Limb (tissue), 2 donors: ENCODE measurements at regions not wholly inside any gene's neighbourhood (a gene's known extent, or its start where the extent isn't known, plus 50 kb on each side); places are given as distances from the start of the nearest gene placed in this dataset.

Experiments used
- DNase-seq, 2 donors: peaks; one replicate each; pipeline ENCODE4 v3.0.0-alpha.2; 2016; ENCODE audit errors: extremely low spot score in 2 of 2

DNA sequence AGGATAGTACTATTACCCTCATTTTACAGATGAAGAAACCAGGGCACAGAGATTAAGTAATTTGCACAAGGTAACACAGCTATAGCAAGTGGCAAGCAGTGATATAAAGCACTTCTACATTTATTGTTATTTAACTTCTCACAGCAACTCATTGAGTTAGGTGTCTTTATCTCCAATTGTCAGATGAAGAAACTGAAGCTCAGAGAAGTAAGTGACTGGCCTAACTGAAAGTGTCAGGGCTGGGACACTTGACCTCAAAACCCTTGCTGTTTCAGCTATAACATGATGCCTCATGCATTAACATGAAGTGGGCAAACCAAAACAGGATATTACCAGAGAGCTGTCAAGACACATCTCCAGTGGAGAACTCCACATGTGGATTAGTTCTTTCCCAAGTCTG, 65.8 kb upstream of the LEKR1 start:
- DNase-seq = no peak

DNA sequence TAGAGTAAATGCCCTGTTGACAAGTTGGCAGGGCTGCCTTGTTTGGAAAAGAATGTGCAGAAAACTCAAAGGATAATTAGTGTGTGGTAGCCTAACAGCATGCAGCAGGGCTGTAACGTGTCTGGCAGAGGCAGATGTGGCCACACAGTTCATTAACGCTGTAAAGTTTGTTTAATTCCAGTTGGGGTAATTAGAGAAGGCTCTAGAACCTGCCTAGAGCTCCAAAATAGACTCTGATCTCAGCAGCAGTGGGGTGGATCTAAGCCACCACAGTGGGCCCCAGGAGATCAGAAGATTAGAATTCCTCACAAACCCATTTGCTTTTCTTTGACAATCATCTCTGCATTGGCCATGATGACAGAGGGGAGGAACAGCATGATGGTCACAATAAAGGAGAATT, 65.1 kb upstream of the LEKR1 start:
- no peak for DNase-seq

DNA sequence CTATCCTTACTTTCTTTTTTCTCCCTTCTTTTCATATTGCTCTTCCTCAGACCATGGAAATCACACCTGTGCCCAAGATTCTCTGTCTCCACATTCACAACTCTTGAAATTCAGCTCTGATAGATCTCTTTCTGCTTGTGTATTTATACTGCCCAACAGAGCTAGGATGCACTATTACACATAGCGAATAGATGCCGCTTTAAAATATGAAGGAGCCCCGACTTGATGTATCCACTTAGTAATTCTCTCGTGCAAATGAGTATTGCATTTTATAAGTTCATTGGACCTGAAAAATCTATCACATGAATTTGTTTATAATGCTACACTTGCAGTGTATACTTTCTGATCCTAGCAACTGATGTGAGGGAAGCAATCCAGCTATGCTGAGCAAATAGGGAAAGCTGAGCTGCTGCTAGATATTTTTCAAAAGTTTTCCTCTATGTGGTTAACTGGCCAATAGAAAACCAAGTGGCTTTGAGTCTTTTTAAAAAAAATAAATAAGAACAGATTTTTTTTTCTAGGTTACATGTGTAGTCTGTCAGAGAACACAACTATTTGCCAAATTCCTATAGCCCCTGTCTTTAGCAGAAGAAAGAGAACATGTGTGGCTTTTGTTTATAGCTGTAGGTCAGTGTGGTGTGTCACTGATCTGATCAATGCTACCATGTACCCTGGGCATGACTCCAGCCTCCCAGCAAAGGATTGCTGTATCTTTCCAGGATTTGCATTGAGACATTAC, 64.3 kb upstream of the LEKR1 start:
- DNase-seq = peak in 1 of 2 donors; percentile 43

DNA sequence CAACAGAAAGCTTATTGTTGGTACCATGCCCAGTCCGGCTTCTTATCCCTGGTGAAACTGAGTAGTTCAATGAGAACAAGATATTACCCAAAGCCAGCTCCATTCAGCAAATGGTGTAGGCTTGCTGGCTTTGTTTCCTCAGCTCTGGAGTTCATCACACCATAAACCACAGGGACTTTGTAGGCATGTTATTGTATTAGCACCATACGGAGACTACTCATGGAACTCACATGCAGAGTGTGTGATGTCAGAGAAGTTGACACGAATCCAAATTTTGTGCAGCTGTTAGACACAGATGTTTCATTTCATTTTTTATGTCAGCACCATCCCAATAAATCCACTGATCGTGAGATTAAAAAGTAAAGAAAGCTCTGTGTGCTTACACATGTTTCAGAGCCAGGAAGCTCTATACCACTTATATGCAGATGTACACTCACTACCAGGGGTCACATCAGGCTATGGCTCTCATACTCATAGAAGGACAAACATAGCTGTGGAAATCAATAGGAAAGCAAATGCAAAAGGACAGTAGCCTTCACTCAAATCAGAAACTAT, 63.4 kb upstream of the LEKR1 start:
- DNase-seq = peak in 1 of 2 donors; percentile 84

DNA sequence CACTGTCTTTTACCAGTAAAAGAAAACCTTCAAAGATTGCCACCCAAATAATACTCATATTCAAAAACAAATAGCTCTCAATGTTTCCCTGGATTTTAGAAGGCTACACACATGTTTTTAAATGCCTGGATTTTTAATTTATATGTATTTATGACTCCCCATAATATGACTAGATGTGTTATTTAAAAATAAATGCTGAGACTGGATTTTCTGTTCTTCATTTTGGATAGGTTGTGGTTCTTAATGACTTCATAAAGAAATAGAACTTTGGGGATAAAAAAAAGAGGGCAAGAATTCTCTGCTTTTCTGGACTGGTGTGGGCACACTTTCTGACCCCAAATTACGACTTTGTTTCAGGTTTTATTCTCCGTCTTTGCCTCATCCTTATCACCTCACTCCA, 62.8 kb upstream of the LEKR1 start:
- DNase-seq = no peak

DNA sequence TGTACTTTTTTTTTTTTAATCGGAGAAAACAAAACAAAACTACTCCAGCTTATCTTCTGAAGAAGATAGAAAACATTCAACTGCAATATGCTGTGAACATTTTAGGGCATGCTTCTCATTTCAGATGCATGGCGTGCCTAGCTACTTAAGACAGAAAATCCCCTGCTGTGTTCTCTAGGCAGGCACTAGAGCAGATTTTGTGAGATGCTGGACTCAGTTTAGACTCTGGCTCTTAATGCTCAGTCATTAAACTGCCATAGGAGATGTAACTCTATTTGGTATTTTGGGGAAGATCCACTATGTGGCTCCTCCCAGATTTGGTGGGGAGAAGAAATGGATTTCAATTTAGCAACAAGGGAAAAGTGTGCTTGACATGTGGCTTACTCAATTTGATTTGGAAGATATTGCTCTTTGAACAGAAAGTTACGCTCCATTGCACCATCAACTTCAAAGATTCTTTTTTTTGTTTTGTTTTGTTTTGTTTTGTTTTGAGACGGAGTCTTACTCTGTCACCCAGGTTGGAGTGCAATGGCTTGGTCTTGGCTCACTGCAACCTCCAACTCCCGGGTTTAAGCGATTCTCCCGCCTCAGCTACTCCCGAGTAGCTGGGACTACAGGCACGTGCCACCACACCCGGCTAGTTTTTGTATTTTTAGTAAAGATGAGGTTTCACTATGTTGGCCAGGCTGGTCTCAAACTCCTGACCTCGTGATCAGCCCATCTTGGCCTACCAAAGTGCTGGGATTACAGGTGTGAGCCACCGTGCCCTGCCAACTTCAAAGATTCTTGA, 62.0 kb upstream of the LEKR1 start:
- no peak for DNase-seq

GRCh38 chr3:156764751-156765150, 61.4 kb upstream of the LEKR1 start:
- DNase-seq = no peak

- DNase-seq = no peak
These were observed 57.8 kb upstream of the LEKR1 start for GRCh38 chr3:156768390-156768789.

- no peak for DNase-seq
These were observed 56.2 kb upstream of the LEKR1 start for GRCh38 chr3:156769721-156770654.

DNA sequence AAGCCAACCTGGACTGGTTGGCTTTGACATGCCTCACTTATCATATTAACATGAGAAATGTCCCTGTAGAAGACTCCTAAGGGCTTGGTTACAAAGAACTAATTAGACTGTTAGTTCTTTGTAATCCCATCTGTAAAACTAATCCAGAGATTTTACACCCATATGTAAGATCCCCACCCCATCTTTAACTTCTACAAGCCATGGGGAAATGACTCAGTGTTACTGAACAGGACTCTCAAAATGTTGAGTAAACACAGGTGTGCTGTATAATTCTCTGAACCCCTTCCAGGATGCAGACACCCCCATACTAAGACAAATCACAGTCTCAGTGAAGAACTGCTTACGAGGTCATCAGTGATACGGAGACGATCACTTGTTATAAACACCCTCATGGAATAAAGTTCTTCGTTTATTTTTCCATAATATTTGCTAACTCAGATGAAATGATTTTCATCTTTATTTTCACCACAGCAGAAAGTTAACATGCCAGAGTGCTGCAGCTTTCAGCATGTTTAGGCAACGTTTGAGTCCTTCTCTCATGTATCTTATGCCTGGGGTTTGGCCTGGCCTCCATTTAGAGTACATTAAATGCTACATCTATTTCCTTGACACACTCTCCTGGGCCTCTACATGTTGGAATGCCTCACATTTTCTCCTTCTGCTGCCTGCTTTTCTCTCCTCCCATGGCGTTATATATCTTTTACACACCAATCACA, 55.3 kb upstream of the LEKR1 start:
- DNase-seq = no peak

DNA sequence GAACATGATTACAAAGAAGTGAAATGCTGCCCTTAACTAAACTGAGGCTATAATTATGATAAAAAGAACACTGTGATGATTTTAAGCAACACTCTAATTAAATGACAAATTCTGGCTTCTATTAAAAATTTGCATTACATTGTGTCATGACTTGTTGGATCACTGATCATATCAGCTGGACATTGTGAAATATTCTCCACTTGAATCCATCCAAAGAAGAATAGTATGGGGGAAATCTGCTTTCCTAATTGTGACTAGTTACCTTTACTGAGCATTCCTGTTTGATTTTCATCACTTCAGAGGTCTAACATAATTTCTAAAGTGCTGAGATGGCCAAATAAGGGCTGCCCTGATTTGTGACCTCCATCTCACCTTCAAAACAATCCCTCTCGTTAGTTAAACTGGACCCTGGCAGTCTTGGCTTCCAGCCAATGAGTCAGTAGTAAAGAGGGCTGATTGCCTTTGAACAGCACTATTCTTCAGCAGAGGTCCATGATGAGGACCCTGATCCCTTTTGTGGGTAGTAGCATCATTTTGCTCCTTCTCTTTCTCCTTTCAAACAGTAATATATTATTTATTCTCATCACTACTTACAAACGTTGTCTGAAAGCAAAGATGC, 53.5 kb upstream of the LEKR1 start:
- DNase-seq = no peak

DNA sequence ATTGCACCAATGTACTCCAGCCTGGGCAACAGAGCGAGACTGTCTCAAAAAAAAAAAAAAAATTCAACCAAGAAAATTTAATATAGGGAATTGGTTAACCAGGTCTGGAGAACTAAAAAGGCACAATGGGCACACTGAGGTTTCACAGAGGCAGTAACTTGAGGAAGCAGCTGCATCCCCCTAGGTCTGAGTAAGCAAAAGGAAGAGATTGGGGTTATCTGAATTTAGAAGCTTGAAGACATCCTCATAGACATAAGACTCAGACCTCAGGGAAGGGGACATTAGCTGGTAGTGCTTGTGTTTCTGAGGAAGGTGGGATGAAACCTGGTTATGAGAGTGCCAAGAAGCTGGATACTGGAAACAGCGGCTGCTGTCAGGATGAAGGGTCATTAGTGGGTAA, 50.1 kb upstream of the LEKR1 start:
- no peak for DNase-seq
